Adipocyte (in vitro differentiated cells): ENCODE measurements at regions not wholly inside any gene's neighbourhood (a gene's known extent, or its start where the extent isn't known, plus 50 kb on each side); places are given as distances from the start of the nearest gene placed in this dataset.
"Not testable (repeated sequence)": the region's sequence is repeated elsewhere in the genome, so short reads cannot be mapped to it uniquely, and the experiment has no call there.

ENCODE experiments used
- DNase-seq: peaks from one replicate; pipeline ENCODE4 v3.0.0-alpha.2; 2015; ENCODE audit warnings: low read depth
- H3K27me3 ChIP-seq: replicated peaks from 2 replicates; pipeline ENCODE4 v1.7.0; 2013; ENCODE audit warnings: mild to moderate bottlenecking, low read length, moderate library complexity; ENCODE audit not compliant: control insufficient read depth, insufficient read depth
- H3K36me3 ChIP-seq: 2 replicates; pipeline ENCODE4 v1.7.0; 2013; ENCODE audit warnings: low read length, mild to moderate bottlenecking, moderate library complexity; ENCODE audit not compliant: control insufficient read depth, insufficient read depth, severe bottlenecking
- H3K4me1 ChIP-seq: 2 replicates; pipeline ENCODE4 v1.7.0; 2013; ENCODE audit warnings: mild to moderate bottlenecking, low read length, moderate library complexity; ENCODE audit not compliant: control insufficient read depth, insufficient read depth
- H3K4me3 ChIP-seq: 2 replicates; pipeline ENCODE4 v1.7.0; 2013; ENCODE audit warnings: mild to moderate bottlenecking, low read length, moderate library complexity
- H3K9ac ChIP-seq: 2 replicates; pipeline ENCODE4 v1.7.0; 2013; ENCODE audit warnings: mild to moderate bottlenecking, low read length, moderate library complexity
- H3K9me3 ChIP-seq: 2 replicates; pipeline ENCODE4 v1.7.0; 2013; ENCODE audit warnings: mild to moderate bottlenecking, low read length, moderate library complexity; ENCODE audit not compliant: control insufficient read depth

DNA sequence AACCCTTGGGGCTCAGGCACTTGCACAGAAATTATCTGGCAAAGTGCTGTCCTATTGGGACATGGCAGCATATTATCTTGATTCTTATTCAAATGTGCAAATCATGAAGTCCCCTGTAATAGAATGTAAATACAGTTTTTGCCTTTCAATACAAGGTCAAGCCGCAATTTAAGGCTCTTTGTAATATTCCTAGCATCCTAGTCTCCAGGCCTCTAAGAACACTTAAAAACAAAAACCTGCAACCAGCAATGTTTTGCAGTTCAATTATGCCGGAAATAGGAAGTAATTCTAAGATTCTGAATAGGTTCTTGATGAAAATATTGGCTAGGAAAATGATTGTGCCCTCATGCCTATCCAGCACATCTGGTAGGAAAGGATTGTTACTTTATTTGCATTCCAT is 197.2 kb upstream of the IRAK1BP1 start:
- Histone ChIP-seq H3K4me3 (no peak overlapping the region), H3K27me3 (no peaks in the 10 kb centered on the region), H3K9ac (no peak overlapping the region), H3K4me1 (no peaks in the 10 kb centered on the region), H3K36me3 (no peaks in the 10 kb centered on the region), H3K9me3 (no peaks in the 10 kb centered on the region)
- no peak for DNase-seq

GRCh38 chr6:78670802-78671201 is 196.5 kb upstream of the IRAK1BP1 start:
- H3K4me3 ChIP-seq, result no peak overlapping the region

DNA sequence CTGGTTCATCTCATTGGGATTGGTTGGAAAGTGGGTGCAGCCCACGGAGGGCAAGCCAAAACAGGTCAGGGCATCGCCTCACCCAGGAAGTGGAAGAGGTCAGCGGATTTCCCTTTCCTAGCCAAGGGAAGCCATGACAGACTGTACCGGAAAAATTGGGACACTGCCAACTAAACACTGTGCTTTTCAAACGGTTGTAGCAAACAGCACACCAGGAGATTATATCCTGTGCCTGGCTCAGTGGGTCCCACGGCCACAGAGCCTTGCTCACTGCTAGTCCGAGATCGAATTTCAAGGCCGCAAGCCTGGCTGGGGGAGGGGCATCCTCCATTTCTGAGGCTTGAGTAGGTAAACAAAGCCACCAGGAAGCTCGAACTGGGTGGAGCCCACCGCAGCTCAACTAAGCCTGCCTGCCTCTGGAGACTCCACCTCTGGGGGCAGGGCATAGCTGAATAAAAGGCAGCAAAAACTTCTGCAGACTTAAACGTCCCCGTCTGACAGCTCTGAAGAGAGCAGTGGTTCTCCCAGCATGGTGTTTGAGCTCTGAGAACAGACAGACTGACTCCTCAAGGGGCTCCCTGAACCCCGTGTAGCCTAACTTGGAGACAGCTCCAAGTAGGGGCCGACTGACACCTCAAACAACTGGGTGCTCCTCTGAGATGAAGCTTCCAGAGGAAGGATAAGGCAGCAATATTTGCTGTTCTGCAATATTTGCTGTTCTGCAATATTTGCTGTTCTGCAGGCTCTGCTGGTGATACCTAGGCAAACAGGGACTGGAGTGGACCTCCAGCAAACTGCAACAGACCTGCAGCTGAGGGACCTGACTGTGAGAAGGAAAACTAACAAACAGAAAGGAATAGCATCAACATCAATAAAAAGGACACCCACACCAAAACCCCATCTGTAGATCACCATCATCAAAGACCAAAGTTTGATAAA is 191.0 kb upstream of the IRAK1BP1 start:
- not testable (repeated sequence) for H3K4me3 ChIP-seq, H3K4me1 ChIP-seq, DNase-seq, H3K36me3 ChIP-seq, H3K9ac ChIP-seq, H3K27me3 ChIP-seq, H3K9me3 ChIP-seq

More at GRCh38 chr6:78670802-78671201, 196.5 kb upstream of the IRAK1BP1 start:
- Histone ChIP-seq H3K36me3 (no peaks in the 10 kb centered on the region), H3K4me1 (no peaks in the 10 kb centered on the region), H3K9ac (no peak overlapping the region), H3K9me3 (no peaks in the 10 kb centered on the region), H3K27me3 (no peaks in the 10 kb centered on the region)
- DNase-seq, result no peak

GRCh38 chr6:78688668-78689067 is 178.7 kb upstream of the IRAK1BP1 start:
- Histone ChIP-seq H3K9ac (no peak overlapping the region), H3K36me3 (no peaks in the 10 kb centered on the region), H3K9me3 (no peaks in the 10 kb centered on the region), H3K4me1 (no peaks in the 10 kb centered on the region), H3K4me3 (no peak overlapping the region), H3K27me3 (peaks cover 3% of the 10 kb centered on the region)
- peak; percentile 7 for DNase-seq

- H3K9ac ChIP-seq, result no peak overlapping the region
Measured at GRCh38 chr6:78693835-78694234, 173.5 kb upstream of the IRAK1BP1 start.

GRCh38 chr6:78694628-78695027 is 172.7 kb upstream of the IRAK1BP1 start:
- H3K27me3 ChIP-seq, DNase-seq, H3K9me3 ChIP-seq, H3K9ac ChIP-seq, H3K4me1 ChIP-seq, H3K36me3 ChIP-seq, H3K4me3 ChIP-seq: not testable (repeated sequence)

More at GRCh38 chr6:78693835-78694234, 173.5 kb upstream of the IRAK1BP1 start:
- Histone ChIP-seq H3K9me3 (no peaks in the 10 kb centered on the region), H3K27me3 (no peaks in the 10 kb centered on the region), H3K4me3 (no peak overlapping the region), H3K4me1 (no peaks in the 10 kb centered on the region), H3K36me3 (no peaks in the 10 kb centered on the region)
- DNase-seq, result peak; percentile 5

DNA sequence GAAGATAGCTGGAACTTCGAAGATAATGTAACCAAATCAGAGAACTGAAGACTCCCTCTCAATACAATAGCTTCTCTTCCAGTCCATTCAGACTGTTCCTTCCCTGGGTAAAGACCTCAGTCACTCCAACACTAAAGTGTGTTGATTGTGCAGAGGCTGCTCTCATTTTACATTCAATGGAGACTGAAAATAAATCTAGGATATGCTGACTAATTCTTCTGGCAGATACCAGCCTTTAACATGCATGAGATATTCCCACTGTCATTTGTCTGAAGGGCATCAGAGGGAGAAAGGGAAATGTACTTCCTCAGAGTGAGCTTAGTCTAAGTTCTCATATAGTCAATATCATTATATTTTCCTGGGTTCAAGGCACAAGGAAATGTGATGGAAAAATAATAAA is 166.4 kb upstream of the IRAK1BP1 start:
- no peaks in the 10 kb centered on the region for H3K27me3 ChIP-seq

DNA sequence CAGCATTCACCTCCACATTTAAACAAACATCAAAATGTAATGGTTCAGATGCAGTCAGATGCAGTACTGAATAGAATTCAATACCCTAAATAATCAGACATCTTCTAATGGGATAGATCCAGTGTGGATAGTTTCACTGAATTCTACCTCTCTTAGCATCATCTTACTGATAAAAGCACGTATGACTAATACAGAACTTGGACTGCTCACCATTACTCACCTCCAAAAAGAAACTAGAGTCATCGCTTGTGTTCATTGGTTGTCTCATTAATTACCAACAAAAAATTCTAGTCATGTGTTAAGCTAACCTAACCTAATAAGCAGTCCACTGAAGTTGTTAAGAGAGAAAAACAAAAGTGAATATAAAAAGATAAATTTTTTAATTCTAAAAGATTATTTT is 165.9 kb upstream of the IRAK1BP1 start:
- Histone ChIP-seq H3K27me3 (no peaks in the 10 kb centered on the region), H3K9ac (no peak overlapping the region), H3K36me3 (no peaks in the 10 kb centered on the region), H3K4me1 (no peaks in the 10 kb centered on the region), H3K4me3 (no peak overlapping the region), H3K9me3 (no peaks in the 10 kb centered on the region)
- peak; percentile 6 for DNase-seq

More for the DNA sequence above, 166.4 kb upstream of the IRAK1BP1 start:
- Histone ChIP-seq H3K4me3 (no peak overlapping the region), H3K9ac (no peak overlapping the region), H3K36me3 (no peaks in the 10 kb centered on the region), H3K9me3 (no peaks in the 10 kb centered on the region), H3K4me1 (no peaks in the 10 kb centered on the region)
- DNase-seq, result no peak

- no peaks in the 10 kb centered on the region for H3K4me1 ChIP-seq
- H3K27me3 ChIP-seq, result no peaks in the 10 kb centered on the region
- no peaks in the 10 kb centered on the region for H3K9me3 ChIP-seq
- H3K36me3 ChIP-seq, result no peaks in the 10 kb centered on the region
- H3K4me3 ChIP-seq, result no peak overlapping the region
- H3K9ac ChIP-seq, result no peak overlapping the region
- no peak for DNase-seq
Measured at GRCh38 chr6:78709021-78709420, 158.3 kb upstream of the IRAK1BP1 start.

DNA sequence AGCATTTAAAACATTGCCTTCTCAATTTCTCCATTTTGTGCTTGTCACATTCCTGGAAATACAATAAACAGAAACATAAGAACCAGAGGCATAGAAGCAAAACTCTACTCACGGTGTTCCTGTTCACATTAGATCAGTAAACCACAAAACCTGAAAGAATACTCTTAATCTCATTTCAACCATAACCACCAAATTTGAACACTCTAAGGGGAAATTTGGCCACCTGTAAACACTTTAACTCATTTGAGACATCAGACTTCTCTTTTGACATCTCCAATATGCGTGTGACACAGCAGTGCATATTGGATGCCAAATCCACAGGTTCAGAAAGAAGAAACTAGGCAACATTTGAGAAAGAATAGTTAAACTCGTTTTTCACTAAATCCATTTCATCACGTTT is 153.8 kb upstream of the IRAK1BP1 start:
- Histone ChIP-seq H3K9me3 (no peaks in the 10 kb centered on the region), H3K4me3 (no peak overlapping the region), H3K27me3 (no peaks in the 10 kb centered on the region), H3K36me3 (no peaks in the 10 kb centered on the region), H3K4me1 (no peaks in the 10 kb centered on the region), H3K9ac (no peak overlapping the region)
- DNase-seq, result no peak

- H3K27me3 ChIP-seq, result no peaks in the 10 kb centered on the region
- H3K4me1 ChIP-seq, result no peaks in the 10 kb centered on the region
Measured at GRCh38 chr6:78744144-78744543, 123.2 kb upstream of the IRAK1BP1 start.

More at GRCh38 chr6:78744144-78744543, 123.2 kb upstream of the IRAK1BP1 start:
- DNase-seq, result no peak
- H3K36me3 ChIP-seq, result no peaks in the 10 kb centered on the region
- no peak overlapping the region for H3K4me3 ChIP-seq
- peaks cover 17% of the 10 kb centered on the region for H3K9me3 ChIP-seq
- no peak overlapping the region for H3K9ac ChIP-seq
